Mucosa of descending colon (tissue), 3 donors: ENCODE measurements at regions not wholly inside any gene's neighbourhood (a gene's known extent, or its start where the extent isn't known, plus 50 kb on each side); places are given as distances from the start of the nearest gene placed in this dataset.
"Not testable (repeated sequence)": the region's sequence is repeated elsewhere in the genome, so short reads cannot be mapped to it uniquely, and the experiment has no call there.

Experiments used
- ATAC-seq: fragments of 200-7000 bp; cut with Tn5 transposase; one replicate; pipeline ENCODE4 v1.9.1; 2020; ENCODE audit warnings: mild to moderate bottlenecking, moderate library complexity
- DNase-seq, 3 donors: peaks; one replicate each; pipeline ENCODE4 v3.0.0-alpha.2; 2020
- H3K36me3 ChIP-seq: fragments of 200-600 bp; one replicate; pipeline ENCODE4 v1.8.0; 2021; ENCODE audit warnings: low read depth, mild to moderate bottlenecking
- H3K4me1 ChIP-seq: fragments of 200-600 bp; one replicate; pipeline ENCODE4 v1.8.0; 2021; ENCODE audit warnings: low read depth, mild to moderate bottlenecking
- H3K4me3 ChIP-seq: fragments of 200-600 bp; one replicate; pipeline ENCODE4 v1.8.0; 2021; ENCODE audit warnings: mild to moderate bottlenecking
- H3K9me3 ChIP-seq: fragments of 200-600 bp; one replicate; pipeline ENCODE4 v1.8.0; 2021; ENCODE audit warnings: mild to moderate bottlenecking
- CTCF ChIP-seq: fragments of 200-600 bp; IDR thresholded peaks from one replicate; pipeline ENCODE4 v1.8.0; 2022; ENCODE audit warnings: antibody characterized with exemption, mild to moderate bottlenecking
- intact Hi-C, 2 donors: fragments of 100-400 bp; cut with DNase I in 1 of 2; cut with micrococcal nuclease in 1 of 2; formaldehyde crosslinking; loops; one replicate each; pipeline versions ENCODE4 v1.11.0 to v1.11.1; 2022; cut with DNase I, micrococcal nuclease
- donor health status: DM: no; HTN: no; CAD: no; lungs with moderate emphysema.
- donor health status: DM: no; HTN: no; CAD: no.
- donor health status: DM: no; HTN: yes; CAD: no.

GRCh38 chr7:15816835-15817426 is 130.4 kb upstream of the MEOX2 start:
- no peak overlapping the region for H3K4me3 ChIP-seq
- no peak for DNase-seq
- ATAC-seq: no peak
- H3K9me3 ChIP-seq: no peaks in the 10 kb centered on the region
- intact Hi-C loops: no loop called here
- H3K4me1 ChIP-seq: no peaks in the 10 kb centered on the region
- no peak for TF ChIP-seq CTCF
- H3K36me3 ChIP-seq: no peaks in the 10 kb centered on the region

- ATAC-seq: no peak
- intact Hi-C loops: no loop called here
- H3K4me3 ChIP-seq: no peak overlapping the region
- TF ChIP-seq CTCF: no peak
- H3K9me3 ChIP-seq: no peaks in the 10 kb centered on the region
- no peaks in the 10 kb centered on the region for H3K36me3 ChIP-seq
- no peak for DNase-seq
- no peaks in the 10 kb centered on the region for H3K4me1 ChIP-seq
Observed at GRCh38 chr7:15813448-15813847, 127.0 kb upstream of the MEOX2 start.

DNA sequence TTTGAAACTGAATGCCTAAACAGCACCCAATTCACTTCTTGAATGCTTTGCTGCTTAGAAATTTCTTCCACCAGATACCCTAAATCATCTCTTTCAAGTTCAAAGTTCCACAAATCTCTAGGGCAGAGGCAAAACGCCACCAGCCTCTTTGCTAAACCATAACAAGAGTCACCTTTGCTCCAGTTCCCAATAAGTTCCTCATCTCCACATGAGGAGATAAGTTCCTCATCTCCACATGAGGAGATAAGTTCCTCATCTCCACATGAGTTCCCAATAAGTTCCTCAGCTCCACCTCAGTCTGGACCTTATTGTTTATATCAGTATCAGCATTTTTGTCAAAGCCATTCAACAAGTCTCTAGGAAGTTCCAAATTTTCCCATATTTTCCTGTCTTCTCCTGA is 123.9 kb upstream of the MEOX2 start:
- intact Hi-C loops, H3K9me3 ChIP-seq, DNase-seq, H3K4me3 ChIP-seq, H3K36me3 ChIP-seq, ATAC-seq, H3K4me1 ChIP-seq: not testable (repeated sequence)

DNA sequence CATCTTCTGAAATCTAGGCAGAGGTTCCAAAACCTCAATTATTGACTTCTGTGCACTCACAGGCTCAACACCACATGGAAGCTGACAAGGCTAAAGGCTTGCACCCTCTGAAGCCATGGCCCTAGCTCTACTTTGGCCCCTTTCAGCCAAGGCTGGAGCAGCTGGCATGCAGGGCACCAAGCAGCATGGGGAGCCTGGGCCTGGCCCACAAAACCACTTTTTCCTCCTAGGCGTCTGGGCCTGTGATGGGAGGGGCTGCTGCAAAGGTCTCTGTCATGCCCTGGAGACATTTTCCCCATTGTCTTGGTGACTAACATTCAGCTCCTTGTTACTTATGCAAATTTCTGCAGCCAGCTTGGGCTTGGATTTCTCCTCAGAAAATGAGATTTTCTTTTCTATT is 123.5 kb upstream of the MEOX2 start:
- H3K9me3 ChIP-seq, H3K4me1 ChIP-seq, DNase-seq, ATAC-seq, H3K36me3 ChIP-seq, intact Hi-C loops, H3K4me3 ChIP-seq: not testable (repeated sequence)

DNA sequence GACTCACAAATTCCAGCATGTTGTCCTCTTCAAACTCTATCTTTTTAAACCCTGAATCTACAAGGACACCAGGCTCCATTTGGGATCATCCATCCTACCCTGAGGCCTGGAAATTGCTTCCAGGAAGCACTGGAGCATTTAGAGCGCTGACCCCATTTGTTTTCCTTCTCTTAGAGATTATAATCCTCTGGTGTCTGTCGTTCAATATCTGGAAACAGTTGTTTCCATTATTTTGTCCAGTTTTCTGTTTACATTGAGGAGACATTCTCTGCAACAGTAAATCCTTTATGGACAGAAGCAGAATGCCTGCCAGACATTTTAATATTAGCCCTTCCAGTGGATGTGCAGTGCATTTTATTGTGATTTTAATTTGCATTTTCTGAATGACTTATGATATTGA is 119.4 kb upstream of the MEOX2 start:
- Histone ChIP-seq H3K4me3 (no peak overlapping the region), H3K9me3 (no peaks in the 10 kb centered on the region), H3K36me3 (no peaks in the 10 kb centered on the region), H3K4me1 (no peaks in the 10 kb centered on the region)
- DNase-seq (no peak), ATAC-seq (no peak)
- intact Hi-C loops: no loop called here
- no peak for TF ChIP-seq CTCF

GRCh38 chr7:15802425-15802824 is 115.9 kb upstream of the MEOX2 start:
- intact Hi-C loops: no loop called here
- Histone ChIP-seq H3K4me3 (no peak overlapping the region), H3K36me3 (no peaks in the 10 kb centered on the region), H3K4me1 (no peaks in the 10 kb centered on the region), H3K9me3 (no peaks in the 10 kb centered on the region)
- ATAC-seq: no peak
- DNase-seq: no peak
- no peak for TF ChIP-seq CTCF

DNA sequence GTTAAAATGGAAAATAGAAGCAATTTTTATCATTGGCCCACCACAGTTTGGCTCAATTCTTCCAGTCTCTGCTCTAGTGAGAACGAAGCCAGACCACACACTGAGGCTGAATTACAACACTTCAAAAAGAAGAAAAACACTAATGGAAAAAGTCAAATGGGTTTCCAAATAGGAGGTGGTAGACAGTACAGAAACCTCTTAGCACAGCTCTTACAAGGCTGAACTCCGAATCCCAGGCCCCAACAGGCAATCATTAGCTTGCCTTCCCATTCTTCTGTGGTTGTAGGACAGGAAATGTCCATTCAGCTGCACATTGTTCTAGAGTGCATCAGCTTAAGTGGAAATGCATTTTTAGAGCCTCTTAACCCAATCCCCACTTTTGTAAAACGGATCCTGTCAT is 115.1 kb upstream of the MEOX2 start:
- TF ChIP-seq CTCF: no peak
- ATAC-seq (peak; percentile 17), DNase-seq (peak in 1 of 3 donors; percentile 11)
- Histone ChIP-seq H3K4me3 (no peak overlapping the region), H3K9me3 (no peaks in the 10 kb centered on the region), H3K36me3 (no peaks in the 10 kb centered on the region), H3K4me1 (no peaks in the 10 kb centered on the region)
- intact Hi-C loops: no loop called here
